ENCODE measurements at regions not wholly inside any gene's neighbourhood (a gene's known extent, or its start where the extent isn't known, plus 50 kb on each side); places are given as distances from the start of the nearest gene placed in this dataset.

- no peak for DNase-seq (ENCODE audit: low read depth in 2 of 2)
Measured at GRCh38 chr2:46239175-46239846, 57.9 kb upstream of the EPAS1 start.

- DNase-seq (ENCODE audit: low read depth in 2 of 2) = peak in 1 of 2 donors; percentile 14
Measured at GRCh38 chr2:46239847-46240181, 57.4 kb upstream of the EPAS1 start.

- no peak for DNase-seq (ENCODE audit: low read depth in 2 of 2)
Measured at GRCh38 chr2:46241344-46241743, 55.9 kb upstream of the EPAS1 start.

GRCh38 chr2:46245869-46246268 lies 51.3 kb upstream of the EPAS1 start:
- DNase-seq (ENCODE audit: low read depth in 2 of 2) = no peak

GRCh38 chr2:46246790-46247189 lies 50.4 kb upstream of the EPAS1 start:
- DNase-seq (ENCODE audit: low read depth in 2 of 2) = no peak
